ELF-1 (cell line): ENCODE measurements at regions not wholly inside any gene's neighbourhood (a gene's known extent, or its start where the extent isn't known, plus 50 kb on each side); places are given as distances from the start of the nearest gene placed in this dataset.

Source experiments
- DNase-seq: peaks from one replicate; pipeline ENCODE4 v3.0.0-alpha.2; 2016; ENCODE audit warnings: low read depth, low spot score

GRCh38 chr12:82627799-82628198 lies 58.9 kb upstream of the TMTC2 start:
- peak; percentile 19 for DNase-seq

GRCh38 chr12:82634495-82635258 lies 52.0 kb upstream of the TMTC2 start:
- DNase-seq, result peak; percentile 38

- DNase-seq, result no peak
These were observed 51.4 kb upstream of the TMTC2 start for GRCh38 chr12:82635263-82635662.
